ENCODE measurements at regions not wholly inside any gene's neighbourhood (a gene's known extent, or its start where the extent isn't known, plus 50 kb on each side); places are given as distances from the start of the nearest gene placed in this dataset.
A peak's percentile ranks its signal among the peaks of the same experiment; 100 is the strongest.

DNA sequence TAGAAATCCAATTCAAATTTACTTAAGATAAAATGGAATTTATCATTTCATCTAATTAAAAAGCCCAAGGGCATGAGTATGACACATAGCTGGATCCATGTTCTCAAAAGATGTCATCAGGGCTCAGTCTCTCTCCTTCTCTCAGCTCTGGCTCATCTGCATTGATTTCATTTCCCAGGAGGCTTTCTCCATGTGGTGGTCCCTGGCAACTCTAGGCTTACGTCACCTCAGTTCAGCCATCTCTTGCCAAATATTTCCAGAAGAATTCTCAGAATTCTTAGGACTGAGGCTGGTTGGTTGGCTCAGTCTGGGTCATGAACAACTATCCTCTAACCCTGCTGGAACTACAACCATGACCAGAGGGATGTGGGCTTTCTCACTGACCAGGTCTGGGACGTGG, 65.3 kb downstream of the FOS start:
- no CpG with 5 or more reads among the region's 2 CpGs for WGBS (ENCODE audit: extremely low coverage, insufficient coverage, insufficient read length)
- Histone ChIP-seq H3K79me2 (ENCODE audit: control insufficient read depth, insufficient read depth, low read length, poor library complexity) (no peaks in the 10 kb centered on the region), H3K36me3 (ENCODE audit: control insufficient read depth in 1 of 2, insufficient read depth in 2 of 2, low read length in 2 of 2) (no peaks in the 10 kb centered on the region)

DNA sequence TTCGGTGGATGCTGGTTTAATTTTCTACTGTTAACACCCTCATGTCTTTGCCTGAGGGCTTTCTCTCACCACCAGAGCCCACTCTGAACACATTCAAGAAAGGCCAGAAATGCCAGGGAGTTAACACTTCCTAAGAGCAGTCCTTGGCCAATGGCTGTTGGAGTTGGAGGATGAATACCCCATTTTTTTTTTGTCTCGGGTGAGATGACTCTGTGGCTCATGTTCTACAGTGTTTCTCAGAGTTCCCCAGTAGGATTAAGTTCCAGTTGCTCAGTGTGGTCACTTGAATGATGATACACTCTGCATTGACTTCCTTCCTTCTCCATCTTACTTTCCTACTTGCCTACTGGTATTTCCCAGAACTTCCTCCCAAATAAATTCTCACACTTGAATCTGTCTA, 65.8 kb downstream of the FOS start:
- Histone ChIP-seq H3K9ac (ENCODE audit: low read length) (no peak overlapping the region), H3K9me3 (ENCODE audit: insufficient read depth, low read depth, low read length) (peaks cover 5% of the 10 kb centered on the region), H3K27me3 (ENCODE audit: insufficient read depth, low read length) (no peaks in the 10 kb centered on the region), H2AK5ac (ENCODE audit: low read length) (no peak overlapping the region), H3K4me3 (ENCODE audit: low read depth, low read length) (no peak overlapping the region), H2BK120ac (ENCODE audit: insufficient read depth, low read length, poor library complexity) (no peak overlapping the region), H4K8ac (ENCODE audit: low read depth, low read length) (no peak overlapping the region), H3K79me2 (ENCODE audit: control insufficient read depth, insufficient read depth, low read length, poor library complexity) (no peaks in the 10 kb centered on the region), H2AFZ (ENCODE audit: insufficient read depth, low read length, poor library complexity) (no peak overlapping the region), H3K14ac (ENCODE audit: low read length) (no peak overlapping the region), H3K36me3 (ENCODE audit: control insufficient read depth in 1 of 2, insufficient read depth in 2 of 2, low read length in 2 of 2) (no peaks in the 10 kb centered on the region), H4K91ac (ENCODE audit: low read depth, low read length) (no peak overlapping the region), H3K18ac (ENCODE audit: low read length) (no peak overlapping the region), H3K4me1 (ENCODE audit: control insufficient read depth in 1 of 2, insufficient read depth in 2 of 2, low read length in 2 of 2) (peaks cover 0 to 3% of the 10 kb centered on the region in 2 experiments), H3K4me2 (ENCODE audit: low read length) (no peak overlapping the region), H2BK5ac (ENCODE audit: low read depth, low read length, poor library complexity) (no peak overlapping the region), H3K23ac (ENCODE audit: low read length) (no peak overlapping the region), H3K27ac (ENCODE audit: low read depth, low read length) (no peak overlapping the region), H2BK12ac (ENCODE audit: low read length) (no peak overlapping the region), H3K4ac (ENCODE audit: low read depth, low read length) (no peak overlapping the region), H4K12ac (ENCODE audit: low read depth, low read length) (no peak overlapping the region), H3K79me1 (ENCODE audit: low read length) (no peaks in the 10 kb centered on the region)
- no CpG with 5 or more reads among the region's 2 CpGs for WGBS (ENCODE audit: extremely low coverage, insufficient coverage, insufficient read length)
- DNase-seq: no peak

More for the DNA sequence above, 65.3 kb downstream of the FOS start:
- Histone ChIP-seq H3K23ac (ENCODE audit: low read length) (no peak overlapping the region), H3K79me1 (ENCODE audit: low read length) (no peaks in the 10 kb centered on the region), H3K4me2 (ENCODE audit: low read length) (no peak overlapping the region), H3K9me3 (ENCODE audit: insufficient read depth, low read depth, low read length) (peaks cover 5% of the 10 kb centered on the region), H4K12ac (ENCODE audit: low read depth, low read length) (no peak overlapping the region), H2AK5ac (ENCODE audit: low read length) (no peak overlapping the region), H3K9ac (ENCODE audit: low read length) (no peak overlapping the region), H3K4me3 (ENCODE audit: low read depth, low read length) (no peak overlapping the region), H3K18ac (ENCODE audit: low read length) (no peak overlapping the region), H2AFZ (ENCODE audit: insufficient read depth, low read length, poor library complexity) (no peak overlapping the region), H4K91ac (ENCODE audit: low read depth, low read length) (no peak overlapping the region), H3K4ac (ENCODE audit: low read depth, low read length) (no peak overlapping the region), H3K14ac (ENCODE audit: low read length) (no peak overlapping the region), H2BK12ac (ENCODE audit: low read length) (no peak overlapping the region), H3K4me1 (ENCODE audit: control insufficient read depth in 1 of 2, insufficient read depth in 2 of 2, low read length in 2 of 2) (peaks cover 0 to 3% of the 10 kb centered on the region in 2 experiments), H4K8ac (ENCODE audit: low read depth, low read length) (no peak overlapping the region), H3K27me3 (ENCODE audit: insufficient read depth, low read length) (no peaks in the 10 kb centered on the region), H3K27ac (ENCODE audit: low read depth, low read length) (no peak overlapping the region), H2BK120ac (ENCODE audit: insufficient read depth, low read length, poor library complexity) (no peak overlapping the region), H2BK5ac (ENCODE audit: low read depth, low read length, poor library complexity) (no peak overlapping the region)
- DNase-seq: peak in 1 of 2 donors; percentile 35

GRCh38 chr14:75350505-75351060, 72.0 kb downstream of the FOS start:
- Histone ChIP-seq H3K23ac (ENCODE audit: low read length) (no peak overlapping the region), H3K18ac (ENCODE audit: low read length) (no peak overlapping the region), H3K4ac (ENCODE audit: low read depth, low read length) (no peak overlapping the region), H3K4me1 (ENCODE audit: control insufficient read depth in 1 of 2, insufficient read depth in 2 of 2, low read length in 2 of 2) (peaks cover 0 to 3% of the 10 kb centered on the region in 2 experiments), H3K79me2 (ENCODE audit: control insufficient read depth, insufficient read depth, low read length, poor library complexity) (no peaks in the 10 kb centered on the region), H3K9ac (ENCODE audit: low read length) (no peak overlapping the region), H4K8ac (ENCODE audit: low read depth, low read length) (no peak overlapping the region), H3K14ac (ENCODE audit: low read length) (no peak overlapping the region), H3K4me3 (ENCODE audit: low read depth, low read length) (no peak overlapping the region), H3K27ac (ENCODE audit: low read depth, low read length) (no peak overlapping the region), H4K91ac (ENCODE audit: low read depth, low read length) (no peak overlapping the region), H2AK5ac (ENCODE audit: low read length) (no peak overlapping the region), H2BK120ac (ENCODE audit: insufficient read depth, low read length, poor library complexity) (no peak overlapping the region), H3K27me3 (ENCODE audit: insufficient read depth, low read length) (no peaks in the 10 kb centered on the region), H3K9me3 (ENCODE audit: insufficient read depth, low read depth, low read length) (no peaks in the 10 kb centered on the region), H3K4me2 (ENCODE audit: low read length) (no peak overlapping the region), H2AFZ (ENCODE audit: insufficient read depth, low read length, poor library complexity) (no peak overlapping the region), H3K36me3 (ENCODE audit: control insufficient read depth in 1 of 2, insufficient read depth in 2 of 2, low read length in 2 of 2) (no peaks in the 10 kb centered on the region), H3K79me1 (ENCODE audit: low read length) (no peaks in the 10 kb centered on the region), H4K12ac (ENCODE audit: low read depth, low read length) (no peak overlapping the region), H2BK12ac (ENCODE audit: low read length) (no peak overlapping the region), H2BK5ac (ENCODE audit: low read depth, low read length, poor library complexity) (no peak overlapping the region)
- no peak for DNase-seq
- no CpG with 5 or more reads among the region's 1 CpG for WGBS (ENCODE audit: extremely low coverage, insufficient coverage, insufficient read length)

DNA sequence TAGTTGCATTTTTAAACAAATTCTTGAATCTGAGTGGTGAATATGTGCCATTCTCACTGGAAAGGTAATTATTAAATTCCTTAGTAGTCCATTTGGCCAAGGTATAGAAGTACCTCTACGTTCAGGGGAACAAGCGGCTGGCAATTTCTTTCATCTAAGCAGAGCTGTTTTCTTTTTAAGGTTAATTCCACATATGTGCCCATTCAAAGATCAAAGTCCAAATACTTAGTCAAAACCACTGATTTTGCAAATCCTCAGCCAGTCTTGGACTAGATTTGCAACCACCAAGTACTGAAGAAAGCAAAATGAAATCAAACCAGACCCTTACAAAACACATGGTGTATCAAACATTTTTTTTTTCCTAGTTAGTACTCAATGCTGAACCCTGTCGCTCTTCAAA, 68.7 kb upstream of the JDP2 start:
- Histone ChIP-seq H3K18ac (ENCODE audit: low read length) (no peak overlapping the region), H3K36me3 (ENCODE audit: control insufficient read depth in 1 of 2, insufficient read depth in 2 of 2, low read length in 2 of 2) (no peaks in the 10 kb centered on the region), H3K9ac (ENCODE audit: low read length) (no peak overlapping the region), H3K14ac (ENCODE audit: low read length) (no peak overlapping the region), H3K4me3 (ENCODE audit: low read depth, low read length) (no peak overlapping the region), H4K12ac (ENCODE audit: low read depth, low read length) (no peak overlapping the region), H3K23ac (ENCODE audit: low read length) (no peak overlapping the region), H2BK5ac (ENCODE audit: low read depth, low read length, poor library complexity) (no peak overlapping the region), H3K27ac (ENCODE audit: low read depth, low read length) (no peak overlapping the region), H3K4me2 (ENCODE audit: low read length) (no peak overlapping the region), H3K9me3 (ENCODE audit: insufficient read depth, low read depth, low read length) (no peaks in the 10 kb centered on the region), H3K4ac (ENCODE audit: low read depth, low read length) (no peak overlapping the region), H3K79me2 (ENCODE audit: control insufficient read depth, insufficient read depth, low read length, poor library complexity) (no peaks in the 10 kb centered on the region), H4K8ac (ENCODE audit: low read depth, low read length) (no peak overlapping the region), H3K27me3 (ENCODE audit: insufficient read depth, low read length) (no peaks in the 10 kb centered on the region), H3K79me1 (ENCODE audit: low read length) (no peaks in the 10 kb centered on the region), H2AK5ac (ENCODE audit: low read length) (no peak overlapping the region), H2AFZ (ENCODE audit: insufficient read depth, low read length, poor library complexity) (no peak overlapping the region), H4K91ac (ENCODE audit: low read depth, low read length) (no peak overlapping the region), H2BK12ac (ENCODE audit: low read length) (no peak overlapping the region), H2BK120ac (ENCODE audit: insufficient read depth, low read length, poor library complexity) (no peak overlapping the region), H3K4me1 (ENCODE audit: control insufficient read depth in 1 of 2, insufficient read depth in 2 of 2, low read length in 2 of 2) (no peaks in the 10 kb centered on the region)
- WGBS (ENCODE audit: extremely low coverage, insufficient coverage, insufficient read length): no CpG with 5 or more reads among the region's 3 CpGs
- DNase-seq: no peak
